Upper lobe of left lung (tissue), 6 donors: ENCODE measurements at regions not wholly inside any gene's neighbourhood (a gene's known extent, or its start where the extent isn't known, plus 50 kb on each side); places are given as distances from the start of the nearest gene placed in this dataset.
A peak's percentile ranks its signal among the peaks of the same experiment; 100 is the strongest.

Experiments
- ATAC-seq, 2 donors: fragments of 200-7000 bp; cut with Tn5 transposase; one replicate each; pipeline ENCODE4 v1.9.1; 2022; ENCODE audit warnings: mild to moderate bottlenecking in 2 of 2, moderate library complexity in 2 of 2; ENCODE audit not compliant: low FRiP score in 2 of 2
- DNase-seq, 2 donors: peaks; one replicate each; pipeline ENCODE4 v3.0.0-alpha.2; 2019 to 2020
- H3K27ac ChIP-seq, 4 donors: fragments of 200-600 bp; sonication (generic); one replicate each; pipeline ENCODE4 v1.5.1; 2016 to 2019
- H3K27me3 ChIP-seq, 4 donors: fragments of 200-600 bp; sonication (generic); one replicate each; pipeline ENCODE4 v1.5.1; 2017 to 2019
- H3K36me3 ChIP-seq, 4 donors: fragments of 200-600 bp; sonication (generic); one replicate each; pipeline ENCODE4 v1.5.1; 2016 to 2019
- H3K4me1 ChIP-seq, 4 donors: fragments of 200-600 bp; sonication (generic); one replicate each; pipeline ENCODE4 v1.5.1; 2018 to 2019
- H3K4me3 ChIP-seq, 4 donors: fragments of 200-600 bp; sonication (generic); one replicate each; pipeline ENCODE4 v1.5.1; 2017 to 2019; ENCODE audit warnings: mild to moderate bottlenecking in 2 of 4, moderate library complexity in 1 of 4
- H3K9me3 ChIP-seq, 4 donors: fragments of 200-600 bp; sonication (generic); one replicate each; pipeline ENCODE4 v1.5.1; 2018 to 2019
- EP300 ChIP-seq, 4 donors: sonication (generic); formaldehyde crosslinking; IDR thresholded peaks; one replicate each; pipeline ENCODE4 v1.5.1; 2017; ENCODE audit warnings: antibody characterized with exemption in 4 of 4, control low read depth in 2 of 4
- POLR2A ChIP-seq, 4 donors: fragments of 450-650 bp; IDR thresholded peaks; one replicate each; pipeline ENCODE4 v1.5.1; 2016 to 2017; ENCODE audit warnings: antibody characterized with exemption in 4 of 4, mild to moderate bottlenecking in 2 of 4
- POLR2AphosphoS5 ChIP-seq, 2 donors: sonication (generic); formaldehyde crosslinking; IDR thresholded peaks; one replicate each; pipeline ENCODE4 v1.5.1; 2017; ENCODE audit warnings: antibody characterized with exemption in 2 of 2
- WGBS, 2 donors: methylation state at CpG; one replicate each; pipeline ENCODE4 v1.1.5; 2017 to 2018; 5-methylcytosine and 5-hydroxymethylcytosine counted together
- TF ChIP-seq, protein P1 (sequence below), 6 experiments: fragments of 450-650 bp in 4 of 6; fragments of 200-600 bp in 2 of 6; sonication (generic) in 2 of 6; IDR thresholded peaks; one replicate each; pipeline ENCODE4 v1.5.1; 2016 to 2019; ENCODE audit warnings: antibody characterized with exemption in 6 of 6
- donor health status: DM: no; HTN: no; CAD: no; lungs with moderate emphysema.
- donor health status: DM: no; HTN: yes; CAD: no; lungs with severe emphysema.

DNA sequence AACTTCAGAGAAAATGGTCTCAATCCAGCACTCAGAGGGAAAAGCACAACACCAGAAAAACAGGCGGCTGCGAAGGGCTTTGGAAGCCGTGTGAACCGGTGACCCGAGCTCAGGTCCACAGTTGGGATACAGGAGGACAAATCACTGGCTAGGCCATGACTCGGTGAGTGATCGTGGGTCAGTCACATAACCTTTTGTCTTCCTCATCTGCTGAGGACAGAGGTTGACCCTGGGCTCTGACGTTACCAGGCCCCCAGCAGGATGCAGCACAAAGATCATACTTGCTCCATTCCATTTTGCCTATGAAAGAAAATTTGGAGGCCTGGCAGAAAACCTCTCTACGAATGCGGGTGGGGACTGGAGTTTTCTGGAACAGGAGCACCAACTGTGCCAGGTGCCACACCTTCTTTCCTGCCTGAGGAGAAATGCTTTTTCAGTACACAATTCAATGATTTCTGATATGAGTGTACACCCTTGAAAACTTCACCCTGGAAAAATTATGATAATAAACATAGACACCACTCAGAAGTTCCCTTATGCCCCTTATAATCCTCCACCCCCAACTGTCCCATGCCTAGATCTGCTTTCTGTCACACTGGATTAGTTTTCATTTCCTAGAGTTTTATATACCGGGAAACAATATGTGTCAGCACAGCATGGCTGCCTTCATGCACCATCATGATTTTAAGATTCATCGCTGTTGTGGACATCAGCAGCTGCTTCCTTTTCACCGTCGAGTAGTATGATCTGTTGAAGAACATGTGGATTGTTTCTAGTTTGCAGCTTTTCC lies 85.3 kb upstream of the RALGAPA2 start:
- no peaks in the 10 kb centered on the region for H3K27me3 ChIP-seq
- no peaks in the 10 kb centered on the region for H3K9me3 ChIP-seq
- H3K4me3 ChIP-seq, result no peak overlapping the region
- H3K36me3 ChIP-seq, result no peaks in the 10 kb centered on the region
- TF ChIP-seq POLR2AphosphoS5 (IDR thresholded peaks at IDR 0.05), result no peak
- TF ChIP-seq, protein P1, sequence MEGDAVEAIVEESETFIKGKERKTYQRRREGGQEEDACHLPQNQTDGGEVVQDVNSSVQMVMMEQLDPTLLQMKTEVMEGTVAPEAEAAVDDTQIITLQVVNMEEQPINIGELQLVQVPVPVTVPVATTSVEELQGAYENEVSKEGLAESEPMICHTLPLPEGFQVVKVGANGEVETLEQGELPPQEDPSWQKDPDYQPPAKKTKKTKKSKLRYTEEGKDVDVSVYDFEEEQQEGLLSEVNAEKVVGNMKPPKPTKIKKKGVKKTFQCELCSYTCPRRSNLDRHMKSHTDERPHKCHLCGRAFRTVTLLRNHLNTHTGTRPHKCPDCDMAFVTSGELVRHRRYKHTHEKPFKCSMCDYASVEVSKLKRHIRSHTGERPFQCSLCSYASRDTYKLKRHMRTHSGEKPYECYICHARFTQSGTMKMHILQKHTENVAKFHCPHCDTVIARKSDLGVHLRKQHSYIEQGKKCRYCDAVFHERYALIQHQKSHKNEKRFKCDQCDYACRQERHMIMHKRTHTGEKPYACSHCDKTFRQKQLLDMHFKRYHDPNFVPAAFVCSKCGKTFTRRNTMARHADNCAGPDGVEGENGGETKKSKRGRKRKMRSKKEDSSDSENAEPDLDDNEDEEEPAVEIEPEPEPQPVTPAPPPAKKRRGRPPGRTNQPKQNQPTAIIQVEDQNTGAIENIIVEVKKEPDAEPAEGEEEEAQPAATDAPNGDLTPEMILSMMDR (IDR thresholded peaks at IDR 0.05), result no peak
- no peak for TF ChIP-seq POLR2A (IDR thresholded peaks at IDR 0.05)
- no peak for TF ChIP-seq EP300 (IDR thresholded peaks at IDR 0.05)
- H3K4me1 ChIP-seq, result peaks cover 0 to 3% (median 0%) of the 10 kb centered on the region in 4 donors
- 81 to 84% methylated on average over 14 of the region's 14 CpGs for WGBS, 2 donors
- H3K27ac ChIP-seq, result no peak overlapping the region
- ATAC-seq (no peak), DNase-seq (no peak)

DNA sequence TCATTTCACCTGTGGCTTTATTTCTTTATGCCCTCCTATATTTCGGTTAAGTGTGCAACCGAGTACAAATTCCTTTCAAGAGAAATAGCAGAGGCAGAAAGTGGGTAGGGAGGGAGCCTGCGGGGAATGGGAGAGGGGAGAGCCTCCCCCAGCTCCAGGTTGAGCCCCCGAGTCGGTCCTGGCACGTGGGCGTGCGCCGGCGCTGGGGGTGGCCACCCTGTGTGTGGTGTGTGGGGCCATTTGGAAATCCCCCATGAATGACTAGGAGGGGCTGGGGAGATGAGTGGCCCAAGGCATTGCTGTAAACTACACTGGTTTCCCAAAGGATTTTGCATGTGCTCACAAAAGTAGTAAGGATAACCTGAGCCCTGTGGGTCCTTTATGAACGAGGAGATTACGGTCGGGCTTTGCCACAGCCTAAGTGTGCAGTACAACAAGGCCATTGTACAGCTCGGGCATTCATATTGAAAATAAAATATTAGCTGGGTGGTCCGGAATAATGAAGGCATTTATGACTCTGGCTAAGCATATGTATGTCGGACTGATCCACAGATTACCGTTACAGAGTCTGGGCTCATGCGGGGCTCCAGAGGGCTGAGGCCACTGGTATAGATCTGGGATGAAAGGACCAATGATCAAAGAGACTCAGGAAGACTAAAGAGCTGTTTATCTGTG lies 84.5 kb upstream of the RALGAPA2 start:
- DNase-seq, result peak in 1 of 2 donors; percentile 68
- 94 to 96% methylated on average over 18 of the region's 18 CpGs for WGBS, 2 donors
- no peak for ATAC-seq
- TF ChIP-seq, protein P1 (IDR thresholded peaks at IDR 0.05), result no peak
- no peak for TF ChIP-seq POLR2A (IDR thresholded peaks at IDR 0.05)
- TF ChIP-seq EP300 (IDR thresholded peaks at IDR 0.05), result no peak
- TF ChIP-seq POLR2AphosphoS5 (IDR thresholded peaks at IDR 0.05), result no peak
- no peak overlapping the region for H3K27ac ChIP-seq
- no peaks in the 10 kb centered on the region for H3K9me3 ChIP-seq
- no peaks in the 10 kb centered on the region for H3K27me3 ChIP-seq
- H3K36me3 ChIP-seq, result no peaks in the 10 kb centered on the region
- H3K4me1 ChIP-seq, result peaks cover 0 to 3% (median 0%) of the 10 kb centered on the region in 4 donors
- H3K4me3 ChIP-seq, result no peak overlapping the region

DNA sequence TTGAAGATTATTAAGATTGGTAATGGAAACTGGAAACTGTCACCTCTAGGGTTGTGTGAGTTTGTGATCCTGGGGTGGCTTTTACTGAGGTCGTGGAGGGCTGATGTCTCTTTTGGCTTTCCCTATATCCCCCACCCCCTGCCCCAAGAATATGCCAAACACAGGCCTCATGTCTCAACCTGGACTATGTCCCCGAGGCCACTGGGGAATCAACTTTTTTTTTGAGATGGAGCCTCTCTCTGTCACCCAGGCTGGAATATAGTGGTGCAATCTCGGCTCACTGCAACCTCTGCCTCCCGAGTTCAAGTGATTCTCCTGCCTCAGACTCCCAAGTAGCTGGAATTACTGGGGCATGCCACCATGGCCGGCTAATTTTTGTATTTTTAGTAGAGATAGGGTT lies 83.3 kb upstream of the RALGAPA2 start:
- 86 to 96% methylated on average over 5 of the region's 5 CpGs for WGBS, 2 donors
- no peaks in the 10 kb centered on the region for H3K27me3 ChIP-seq
- no peak for DNase-seq
- H3K9me3 ChIP-seq, result no peaks in the 10 kb centered on the region
- peaks cover 0 to 3% (median 0%) of the 10 kb centered on the region in 4 donors for H3K4me1 ChIP-seq
- TF ChIP-seq POLR2A (IDR thresholded peaks at IDR 0.05), result no peak
- TF ChIP-seq, protein P1 (IDR thresholded peaks at IDR 0.05), result no peak
- TF ChIP-seq POLR2AphosphoS5 (IDR thresholded peaks at IDR 0.05), result no peak
- no peak for TF ChIP-seq EP300 (IDR thresholded peaks at IDR 0.05)
- no peak overlapping the region for H3K27ac ChIP-seq
- no peak overlapping the region for H3K4me3 ChIP-seq
- no peak for ATAC-seq
- no peaks in the 10 kb centered on the region for H3K36me3 ChIP-seq

DNA sequence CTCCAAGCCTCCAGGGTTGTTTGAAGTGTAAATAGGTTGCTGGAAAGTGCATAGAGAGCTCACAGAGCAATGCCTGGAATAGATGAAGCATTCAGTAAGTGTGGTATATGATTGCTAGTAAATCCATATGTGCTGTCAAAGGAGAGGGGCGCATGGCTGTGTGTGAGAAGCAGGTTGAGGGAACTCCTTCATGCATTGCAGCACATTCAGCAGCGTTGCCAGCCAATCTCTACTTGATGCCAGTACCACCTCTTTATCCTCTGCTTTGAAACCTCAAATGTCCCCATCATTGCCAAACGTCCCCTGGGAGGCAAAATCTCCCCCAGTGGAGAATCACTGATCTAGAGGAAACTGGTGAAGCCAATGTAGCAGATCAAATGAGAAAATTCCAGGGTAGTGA lies 82.7 kb upstream of the RALGAPA2 start:
- ATAC-seq, result no peak
- no peak for DNase-seq
- Histone ChIP-seq H3K27ac (no peak overlapping the region), H3K4me1 (peaks cover 0 to 1% (median 0%) of the 10 kb centered on the region in 4 donors), H3K4me3 (no peak overlapping the region), H3K36me3 (no peaks in the 10 kb centered on the region), H3K27me3 (no peaks in the 10 kb centered on the region), H3K9me3 (no peaks in the 10 kb centered on the region)
- TF ChIP-seq EP300 (IDR thresholded peaks at IDR 0.05) (no peak), POLR2AphosphoS5 (IDR thresholded peaks at IDR 0.05) (no peak), POLR2A (IDR thresholded peaks at IDR 0.05) (no peak)
- TF ChIP-seq, protein P1 (IDR thresholded peaks at IDR 0.05), result no peak
- WGBS, 2 donors, result 76 to 78% methylated on average over 3 of the region's 3 CpGs
